ENCODE measurements at regions not wholly inside any gene's neighbourhood (a gene's known extent, or its start where the extent isn't known, plus 50 kb on each side); places are given as distances from the start of the nearest gene placed in this dataset.

- no peak for TF ChIP-seq FOXK2 (IDR thresholded peaks at IDR 0.05)
- TF ChIP-seq ZSCAN5A (CRISPR knock-in tag; IDR thresholded peaks at IDR 0.05; ENCODE audit: borderline replicate concordance), result no peak
- no peak for TF ChIP-seq ZNF451 (CRISPR knock-in tag; IDR thresholded peaks at IDR 0.05)
- TF ChIP-seq TBX3 (IDR thresholded peaks at IDR 0.05; ENCODE audit: borderline replicate concordance), result no peak
- TF ChIP-seq ZNF503 (CRISPR knock-in tag; IDR thresholded peaks at IDR 0.05), result no peak
- no peak for TF ChIP-seq KDM6A (CRISPR knock-in tag; IDR thresholded peaks at IDR 0.05; ENCODE audit: low read depth)
- no peak for TF ChIP-seq IRF9 (CRISPR knock-in tag; IDR thresholded peaks at IDR 0.05; ENCODE audit: borderline replicate concordance)
- no peak for TF ChIP-seq ZNF543 (CRISPR knock-in tag; IDR thresholded peaks at IDR 0.05)
Observed at GRCh38 chr4:57689693-57690205, 579.6 kb upstream of the IGFBP7 start (continued).

- no peaks in the 10 kb centered on the region for H3K9me3 ChIP-seq (ENCODE audit: low read length)
- intact Hi-C loops (cut with micrococcal nuclease; ENCODE audit: unreplicated experiment) (no loop called here), in situ Hi-C loops (cut with HindIII; ENCODE audit: extremely low pct_ligation_motif_present, low pct_unique_long_range_greater_than_20kb) (no loop called here)
- H3K9ac ChIP-seq (ENCODE audit: insufficient read depth, low read depth, low read length), result no peak overlapping the region
- no peaks in the 10 kb centered on the region for H3K27me3 ChIP-seq (ENCODE audit: control insufficient read depth in 1 of 2, insufficient read depth in 2 of 2, low read length in 2 of 2)
- no peaks in the 10 kb centered on the region for H3K4me1 ChIP-seq (ENCODE audit: insufficient read depth, low read length)
- no peaks in the 10 kb centered on the region for H4K20me1 ChIP-seq (ENCODE audit: insufficient read depth, low read length)
- CTCF ChIA-PET (ENCODE audit: low intra/inter-chr PET ratio, low total read pairs), result no interaction called here
- no peak overlapping the region for H2AFZ ChIP-seq (ENCODE audit: low read length)
- no peaks in the 10 kb centered on the region for H3K36me3 ChIP-seq (replicated peaks in 1 of 2; ENCODE audit: control insufficient read depth in 1 of 2, insufficient read depth in 2 of 2, low read length in 2 of 2)
- peak; percentile 55 to 77; a peak in 3 of 4 replicates for TF ChIP-seq MAFK (conservative IDR thresholded peaks at IDR 0.05 in 1 of 2, IDR thresholded peaks at IDR 0.05 in 1 of 2; ENCODE audit: low read length in 2 of 2)
- TF ChIP-seq ZNF704 (CRISPR knock-in tag; IDR thresholded peaks at IDR 0.05; ENCODE audit: borderline replicate concordance), result no peak
- peak; percentile 71 for TF ChIP-seq MAFF (IDR thresholded peaks at IDR 0.05; ENCODE audit: low read depth, low read length)
- H3K4me2 ChIP-seq (ENCODE audit: low read depth, low read length), result no peak overlapping the region
- POLR2A ChIA-PET, result no interaction called here
- FAIRE-seq (no peak), ATAC-seq (no peak), DNase-seq (ENCODE audit: low spot score) (no peak)
- no peaks in the 10 kb centered on the region for H3K79me2 ChIP-seq (ENCODE audit: insufficient read depth, low read length)
- H3K4me3 ChIP-seq (replicated peaks in 1 of 3; ENCODE audit: insufficient read depth in 1 of 3, low read depth in 2 of 3, low read length in 3 of 3), result no peak overlapping the region
- no peak overlapping the region for H3K27ac ChIP-seq (ENCODE audit: extremely low read length, insufficient read depth, low read length)
- BruUV-seq (replicated peaks), result no TSS peak
Observed at GRCh38 chr4:57682275-57682674, 572.1 kb upstream of the IGFBP7 start.

All from HepG2 (cell line).